Stimulated activated CD4-positive, alpha-beta T cell treated with anti-CD3 and anti-CD28 coated beads, Interleukin-12 subunit alpha, Interleukin-12 subunit beta, amount 100 ng/mL, for 4 hours (primary cell): ENCODE measurements at regions not wholly inside any gene's neighbourhood (a gene's known extent, or its start where the extent isn't known, plus 50 kb on each side); places are given as distances from the start of the nearest gene placed in this dataset.
"Not testable (repeated sequence)": the region's sequence is repeated elsewhere in the genome, so short reads cannot be mapped to it uniquely, and the experiment has no call there.

Experiments used
- DNase-seq: peaks from one replicate; pipeline ENCODE4 v3.0.0-alpha.2; 2020

- not testable (repeated sequence) for DNase-seq
Observed at GRCh38 chr15:98089352-98089751, 128.8 kb downstream of the ARRDC4 start.

GRCh38 chr15:98097986-98098385 is 137.5 kb downstream of the ARRDC4 start:
- DNase-seq: not testable (repeated sequence)

DNA sequence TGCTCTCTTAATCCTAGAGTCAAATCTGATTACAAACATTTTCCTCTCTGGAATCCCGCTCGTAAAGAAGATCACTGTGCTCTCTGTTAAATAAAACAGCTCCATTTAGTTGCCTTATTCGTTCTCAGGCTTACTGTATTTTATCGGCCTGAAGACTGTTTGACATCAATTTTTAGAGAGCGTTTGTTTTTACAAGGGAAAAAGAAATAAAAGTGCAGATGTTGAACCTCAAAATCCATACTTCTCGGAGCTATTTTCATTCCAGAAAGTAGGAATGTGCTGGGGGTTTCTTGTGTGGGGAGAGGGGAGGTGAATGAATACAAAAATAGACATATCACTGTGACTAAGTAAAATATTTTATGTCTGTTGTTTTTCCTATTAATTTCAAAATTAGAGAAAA is 140.1 kb downstream of the ARRDC4 start:
- not testable (repeated sequence) for DNase-seq

DNA sequence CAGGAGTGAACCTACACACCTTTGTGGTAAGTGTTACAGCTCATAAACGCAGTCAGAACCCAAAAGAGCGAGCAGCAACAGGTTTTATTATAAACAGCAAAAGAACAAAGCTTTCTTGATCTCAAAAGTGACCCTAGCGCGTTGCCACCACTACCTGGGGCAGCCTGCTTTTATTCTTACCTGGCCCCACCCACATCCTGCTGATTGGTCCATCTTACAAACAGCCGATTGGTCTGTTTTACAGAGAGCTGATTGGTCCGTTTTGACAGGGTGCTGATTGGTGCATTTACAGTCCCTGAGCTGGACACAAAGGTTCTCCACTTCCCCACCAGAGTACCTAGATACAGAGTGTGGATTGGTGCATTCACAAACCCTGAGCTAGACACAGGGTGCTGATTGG is 143.1 kb downstream of the ARRDC4 start:
- DNase-seq: no peak

DNA sequence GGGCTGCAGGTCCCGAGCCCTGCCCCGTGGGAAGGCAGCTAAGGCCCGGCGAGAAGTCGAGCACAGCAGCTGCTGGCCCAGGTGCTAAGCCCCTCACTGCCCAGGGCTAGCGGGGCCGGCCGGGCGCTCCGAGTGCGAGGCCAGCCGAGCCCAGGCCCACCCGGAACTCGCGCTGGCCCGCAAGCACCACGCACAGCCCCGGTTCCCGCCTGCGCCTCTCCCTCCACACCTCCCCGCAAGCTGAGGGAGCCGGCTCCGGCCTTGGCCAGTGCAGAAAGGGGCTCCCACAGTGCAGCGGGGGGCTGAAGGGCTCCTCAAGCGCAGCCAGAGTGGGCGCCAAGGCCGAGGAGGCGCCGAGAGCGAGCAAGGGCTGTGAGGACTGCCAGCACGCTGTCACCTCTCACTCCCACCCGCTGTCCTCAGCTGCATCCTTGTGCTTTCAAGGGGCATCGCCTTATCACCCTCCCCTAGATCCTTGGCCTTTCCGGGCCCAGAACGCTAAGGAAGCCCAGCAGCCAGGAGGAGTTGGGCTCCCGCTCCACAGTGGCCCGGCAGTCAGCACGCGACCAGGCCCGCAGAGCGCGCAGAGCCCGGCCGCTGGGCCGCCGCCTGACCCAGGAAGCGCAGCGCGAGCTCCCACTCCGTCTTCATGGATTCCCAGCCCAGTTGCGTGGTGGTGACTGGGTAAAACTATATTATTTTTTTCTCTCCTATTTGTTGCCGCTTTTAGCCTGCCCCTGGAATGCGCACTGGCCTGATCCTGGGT is 144.1 kb downstream of the ARRDC4 start:
- DNase-seq: not testable (repeated sequence)

DNA sequence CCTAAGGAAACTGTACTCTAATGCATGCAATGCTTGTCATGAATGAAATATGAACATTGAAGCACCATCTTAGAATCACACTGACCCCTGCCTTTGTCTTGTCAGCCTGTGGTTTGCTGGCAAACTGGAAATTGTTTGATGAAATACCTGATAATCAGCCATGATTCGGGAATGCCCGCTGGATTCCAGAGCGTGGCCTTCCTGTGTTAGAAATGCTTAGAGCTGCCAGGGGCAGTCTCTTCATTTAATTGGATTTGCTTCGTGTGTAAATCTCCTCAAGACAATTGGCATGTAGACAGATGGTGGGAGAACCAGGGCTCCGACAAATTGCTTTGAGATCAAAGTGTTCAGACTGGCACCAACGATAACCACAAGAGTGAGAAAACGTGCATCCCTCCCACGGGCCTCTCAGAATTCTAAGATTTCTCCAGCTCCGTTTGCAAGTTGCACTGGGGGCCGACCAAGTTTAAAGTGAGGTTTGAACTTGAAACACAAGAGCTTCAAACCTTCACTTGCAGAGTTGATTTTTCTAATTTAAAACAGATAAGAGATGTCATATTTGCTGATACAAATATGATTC is 146.2 kb downstream of the ARRDC4 start:
- DNase-seq: not testable (repeated sequence)

DNA sequence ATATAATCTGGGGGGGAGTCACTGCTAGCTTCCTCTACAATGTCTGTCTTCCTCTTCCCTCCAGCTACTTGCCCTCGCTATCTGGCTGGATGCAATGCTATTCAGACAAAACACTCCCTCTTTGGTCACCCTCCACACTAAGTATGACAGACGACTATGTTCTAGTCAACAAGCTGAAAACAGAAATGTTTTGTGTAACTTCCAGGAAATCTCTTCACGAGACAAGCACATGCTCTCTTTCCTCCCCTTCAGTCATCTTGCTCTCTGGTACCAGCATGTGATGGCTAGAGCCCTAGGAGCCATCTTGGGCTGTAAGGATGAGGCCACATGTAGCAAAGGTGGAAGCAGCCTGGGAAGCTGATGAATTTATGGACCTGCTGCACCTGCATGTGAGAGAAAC is 151.3 kb downstream of the ARRDC4 start:
- DNase-seq: no peak

- DNase-seq: no peak
Observed at GRCh38 chr15:98113327-98113726, 152.8 kb downstream of the ARRDC4 start.

DNA sequence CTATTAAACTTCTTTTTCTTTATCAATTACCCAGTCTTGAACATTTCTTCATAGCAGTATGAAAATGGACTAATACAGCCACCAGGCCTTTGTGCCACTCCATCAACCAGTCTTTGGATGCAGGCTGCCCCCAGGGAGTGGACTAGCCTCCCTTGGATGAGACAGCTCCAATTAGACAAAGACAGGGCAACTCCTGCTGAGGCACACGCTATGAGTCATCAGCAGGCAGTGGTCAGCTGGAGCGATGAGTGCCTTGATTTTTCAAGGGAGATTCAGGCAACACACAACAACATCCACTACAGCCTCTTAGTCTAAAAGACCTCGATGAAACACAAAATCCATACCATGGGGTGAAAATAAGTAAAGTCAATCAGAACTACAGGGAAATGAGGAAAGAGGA is 160.1 kb downstream of the ARRDC4 start:
- DNase-seq: no peak

GRCh38 chr15:98121536-98121935 is 161.0 kb downstream of the ARRDC4 start:
- no peak for DNase-seq

DNA sequence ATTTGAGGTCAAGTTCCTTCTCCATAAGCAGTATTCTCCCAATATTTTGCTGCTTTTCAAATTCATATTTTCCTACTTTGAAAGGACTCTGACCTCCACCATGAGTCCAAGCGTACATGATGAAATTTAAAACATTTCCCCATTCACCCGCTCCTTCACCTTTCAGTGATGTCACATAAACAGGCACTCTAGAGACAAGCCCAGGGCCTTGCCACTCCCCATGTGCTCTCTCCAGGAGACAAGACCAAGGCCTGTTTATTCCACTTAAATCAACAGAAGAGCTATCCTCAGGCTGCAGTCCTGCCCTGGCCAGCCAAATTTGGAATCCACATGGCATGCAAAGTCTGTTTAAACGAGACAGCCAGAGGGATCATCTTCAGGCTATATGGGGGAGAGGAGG is 161.5 kb downstream of the ARRDC4 start:
- no peak for DNase-seq

DNA sequence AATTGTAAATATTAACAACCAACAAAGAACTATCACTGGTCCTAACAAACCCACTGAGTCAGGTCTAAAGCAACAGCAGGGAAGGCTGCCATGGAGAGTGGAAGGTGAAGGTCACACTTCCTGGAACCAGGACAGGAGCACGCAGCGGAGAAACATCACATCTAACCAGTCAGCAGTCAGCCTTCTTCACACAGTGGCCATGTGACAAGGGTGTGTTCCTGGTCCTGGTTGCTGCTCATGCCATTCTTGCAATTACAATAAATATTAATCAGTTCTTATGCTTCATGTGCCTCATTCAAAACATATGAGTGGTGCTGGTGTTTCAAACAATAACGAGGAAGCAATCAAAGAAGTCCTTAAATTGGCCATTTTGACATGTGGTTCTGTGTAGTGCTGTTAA is 162.8 kb downstream of the ARRDC4 start:
- DNase-seq: no peak

- no peak for DNase-seq
Observed at GRCh38 chr15:98123834-98124233, 163.3 kb downstream of the ARRDC4 start.

GRCh38 chr15:98124581-98124980 is 164.1 kb downstream of the ARRDC4 start:
- no peak for DNase-seq

DNA sequence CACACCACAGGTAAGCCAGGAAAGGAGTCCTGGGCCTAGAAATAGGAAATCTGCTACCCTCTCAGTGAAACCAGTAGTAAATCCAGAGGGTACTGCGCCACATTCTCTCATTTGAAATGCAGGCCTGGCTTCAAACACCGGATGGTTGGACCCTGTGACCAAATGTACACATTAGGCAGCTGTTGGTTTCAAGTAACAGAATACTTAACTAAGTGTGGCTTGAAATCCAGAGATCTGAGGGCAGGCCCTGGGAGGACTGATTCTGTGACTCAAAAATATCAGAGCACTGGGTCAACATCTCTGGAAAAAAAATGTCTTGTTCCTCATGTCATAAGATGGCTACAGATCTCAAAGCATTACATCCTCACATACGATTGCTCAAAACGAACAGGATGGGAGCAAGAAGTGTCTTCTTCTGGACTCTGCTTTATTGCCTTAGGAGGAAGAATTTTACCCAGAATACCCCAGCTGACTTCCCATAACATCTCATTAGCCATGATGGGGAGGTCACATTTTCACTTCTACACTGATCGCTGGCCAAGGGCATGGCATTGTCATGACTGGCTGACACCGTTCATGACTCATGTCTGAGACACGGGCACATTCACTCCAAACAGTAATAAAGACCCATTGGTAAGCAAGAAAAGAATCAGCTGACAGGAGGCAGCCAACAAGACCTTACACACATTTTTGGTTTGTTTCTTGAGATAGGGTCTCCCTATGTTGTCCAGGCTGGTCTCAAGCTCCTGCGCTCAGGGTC is 166.0 kb downstream of the ARRDC4 start:
- DNase-seq: no peak

GRCh38 chr15:98127586-98127985 is 167.1 kb downstream of the ARRDC4 start:
- no peak for DNase-seq

GRCh38 chr15:98131924-98132323 is 171.4 kb downstream of the ARRDC4 start:
- DNase-seq: no peak

DNA sequence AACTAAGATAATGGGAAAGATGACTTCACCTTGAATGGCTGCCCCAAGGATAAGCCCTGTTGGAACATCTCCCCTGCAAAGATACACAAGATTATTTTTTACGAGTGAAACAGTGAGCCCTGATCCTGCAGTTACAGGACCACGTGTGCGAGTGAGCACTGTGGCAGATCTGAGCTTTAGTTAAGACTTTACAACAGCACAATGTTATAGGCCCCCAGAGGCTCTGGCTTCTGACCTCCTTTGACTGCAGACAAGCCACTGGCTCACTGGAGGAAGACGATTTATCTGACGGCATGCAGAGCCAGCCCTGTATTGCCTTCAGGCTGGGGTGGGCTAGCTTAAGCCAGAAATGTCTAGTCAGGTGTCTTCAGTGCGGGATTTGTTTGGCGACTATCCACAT is 174.4 kb downstream of the ARRDC4 start:
- DNase-seq: no peak

DNA sequence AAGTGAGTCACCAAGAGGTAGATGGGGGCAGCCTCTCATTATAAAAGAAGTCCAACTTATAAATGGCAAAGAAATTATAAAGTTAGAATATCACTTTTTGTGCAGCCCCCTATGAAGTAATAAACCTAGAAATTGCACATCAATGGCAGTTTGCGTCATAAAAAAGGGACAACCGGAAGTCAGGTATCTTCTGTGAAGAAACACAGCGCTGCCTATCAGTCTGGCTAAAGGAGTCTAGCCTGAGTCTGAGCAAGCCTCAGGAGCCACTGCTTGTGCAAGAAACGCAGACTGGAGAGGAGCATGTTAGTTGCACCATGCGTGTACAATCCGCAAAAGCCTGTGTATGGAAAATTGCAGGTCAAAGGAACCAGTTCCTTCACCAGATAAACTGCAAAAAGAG is 178.4 kb downstream of the ARRDC4 start:
- no peak for DNase-seq

- no peak for DNase-seq
Observed at GRCh38 chr15:98139337-98139736, 178.8 kb downstream of the ARRDC4 start.

DNA sequence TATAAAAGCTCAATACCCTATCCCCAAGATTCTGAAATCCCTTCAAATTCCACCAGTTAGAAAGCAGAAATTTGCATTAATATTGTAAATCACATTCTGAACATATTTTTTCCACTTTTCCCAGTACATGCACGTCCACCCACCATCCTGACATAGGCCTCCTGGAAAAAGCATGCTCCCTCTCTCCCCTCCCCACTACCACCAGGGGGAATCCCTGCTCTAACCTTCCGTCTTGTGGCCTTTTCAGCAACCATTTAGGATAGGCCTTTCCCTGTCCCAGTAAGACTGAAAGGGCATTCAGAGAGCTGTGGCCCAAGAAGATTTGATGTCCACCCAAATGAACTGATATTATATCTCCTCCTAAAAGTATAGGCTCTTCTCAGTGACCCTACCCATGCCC is 182.1 kb downstream of the ARRDC4 start:
- no peak for DNase-seq

- no peak for DNase-seq
Observed at GRCh38 chr15:98143116-98143515, 182.6 kb downstream of the ARRDC4 start.

DNA sequence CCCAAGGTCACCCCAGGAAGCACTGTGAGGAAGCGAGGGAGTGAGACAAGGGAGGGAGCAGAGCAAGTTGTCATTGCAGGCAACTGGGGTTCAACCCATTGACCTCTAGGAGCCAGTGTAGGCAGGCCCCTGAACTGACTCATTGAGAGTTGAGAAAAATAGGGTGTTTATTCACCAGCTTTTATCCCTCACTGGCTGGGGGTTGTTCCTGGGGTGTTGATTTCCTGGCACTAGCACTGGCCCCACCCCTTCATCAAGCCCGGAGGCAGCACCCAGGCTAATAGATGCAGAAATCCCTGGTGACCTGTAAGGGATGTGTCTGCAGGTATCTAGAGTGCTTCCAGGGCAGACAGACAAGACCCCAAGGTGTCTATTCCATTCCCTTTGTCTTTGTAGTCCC is 183.9 kb downstream of the ARRDC4 start:
- DNase-seq: no peak
